ENCODE measurements at regions not wholly inside any gene's neighbourhood (a gene's known extent, or its start where the extent isn't known, plus 50 kb on each side); places are given as distances from the start of the nearest gene placed in this dataset.

- no peaks in the 10 kb centered on the region for H3K79me2 ChIP-seq (ENCODE audit: insufficient read depth, low read length)
- H3K4me2 ChIP-seq (replicated peaks; ENCODE audit: extremely low read depth, low read length, poor library complexity, severe bottlenecking), result no peak overlapping the region
- H3K9me3 Mint-ChIP-seq, result no peaks in the 10 kb centered on the region
- no peaks in the 10 kb centered on the region for H3K36me3 ChIP-seq (replicated peaks in 1 of 2; ENCODE audit: control insufficient read depth in 1 of 2, insufficient read depth in 2 of 2, low read length in 2 of 2)
- no peak overlapping the region for H3K27ac ChIP-seq (ENCODE audit: low read depth in 1 of 2, low read length in 2 of 2)
- H3K9ac ChIP-seq (ENCODE audit: insufficient read depth, low read length, poor library complexity, severe bottlenecking), result no peak overlapping the region
- no peak for TF ChIP-seq CTCF (IDR thresholded peaks at IDR 0.05)
- intact Hi-C loops (cut with micrococcal nuclease), result no loop called here
- no peaks in the 10 kb centered on the region for H3K27me3 ChIP-seq (ENCODE audit: control insufficient read depth in 2 of 2, insufficient read depth in 2 of 2, low read length in 2 of 2)
- 100% methylated on average over 1 of the region's 2 CpGs for WGBS (ENCODE audit: insufficient coverage)
- peaks cover 8% of the 10 kb centered on the region for H3K4me1 Mint-ChIP-seq
- H3K4me3 ChIP-seq (replicated peaks in 1 of 3; ENCODE audit: low read depth in 2 of 3, low read length in 3 of 3), result no peak overlapping the region
- no peak overlapping the region for H2AFZ ChIP-seq (ENCODE audit: insufficient read depth, low read depth, low read length, poor library complexity, severe bottlenecking)
- H3K4me1 ChIP-seq (ENCODE audit: control insufficient read depth in 1 of 2, insufficient read depth in 2 of 2, low read length in 2 of 2), result no peaks in the 10 kb centered on the region
- H3K4me3 Mint-ChIP-seq, result no peak overlapping the region
- H4K20me1 ChIP-seq (ENCODE audit: insufficient read depth, low read length), result no peaks in the 10 kb centered on the region
- peaks cover 0 to 3% (median 2%) of the 10 kb centered on the region in 3 donors for H3K27me3 Mint-ChIP-seq (ENCODE audit: low read depth in 3 of 3)
- DNase-seq, result no peak
- no peaks in the 10 kb centered on the region for H3K9me3 ChIP-seq (replicated peaks in 1 of 2; ENCODE audit: control insufficient read depth in 1 of 2, insufficient read depth in 1 of 2, low read length in 2 of 2)
- H3K36me3 Mint-ChIP-seq, result no peaks in the 10 kb centered on the region
- no peak overlapping the region for H3K27ac Mint-ChIP-seq
Measured at GRCh38 chr10:29765330-29765729, 130.6 kb upstream of the SVIL start.

GRCh38 chr10:29763396-29763795, 128.6 kb upstream of the SVIL start:
- 100% methylated on average over 2 of the region's 4 CpGs for WGBS (ENCODE audit: insufficient coverage)
- peak overlapping the region in 1 of 7 donors; percentile 25 for H3K27ac Mint-ChIP-seq
- no peak overlapping the region for H3K4me3 Mint-ChIP-seq

More at GRCh38 chr10:29763396-29763795, 128.6 kb upstream of the SVIL start:
- no peaks in the 10 kb centered on the region for H3K9me3 Mint-ChIP-seq
- H3K36me3 Mint-ChIP-seq, result no peaks in the 10 kb centered on the region
- Histone ChIP-seq H4K20me1 (ENCODE audit: insufficient read depth, low read length) (no peaks in the 10 kb centered on the region), H3K9me3 (replicated peaks in 1 of 2; ENCODE audit: control insufficient read depth in 1 of 2, insufficient read depth in 1 of 2, low read length in 2 of 2) (no peaks in the 10 kb centered on the region), H3K9ac (ENCODE audit: insufficient read depth, low read length, poor library complexity, severe bottlenecking) (no peak overlapping the region), H3K79me2 (ENCODE audit: insufficient read depth, low read length) (no peaks in the 10 kb centered on the region), H3K36me3 (replicated peaks in 1 of 2; ENCODE audit: control insufficient read depth in 1 of 2, insufficient read depth in 2 of 2, low read length in 2 of 2) (no peaks in the 10 kb centered on the region), H3K4me2 (replicated peaks; ENCODE audit: extremely low read depth, low read length, poor library complexity, severe bottlenecking) (no peak overlapping the region), H2AFZ (ENCODE audit: insufficient read depth, low read depth, low read length, poor library complexity, severe bottlenecking) (no peak overlapping the region), H3K27me3 (ENCODE audit: control insufficient read depth in 2 of 2, insufficient read depth in 2 of 2, low read length in 2 of 2) (no peaks in the 10 kb centered on the region), H3K27ac (ENCODE audit: low read depth in 1 of 2, low read length in 2 of 2) (no peak overlapping the region), H3K4me1 (ENCODE audit: control insufficient read depth in 1 of 2, insufficient read depth in 2 of 2, low read length in 2 of 2) (no peaks in the 10 kb centered on the region), H3K4me3 (replicated peaks in 1 of 3; ENCODE audit: low read depth in 2 of 3, low read length in 3 of 3) (no peak overlapping the region)
- no peak for DNase-seq
- peaks cover under 1 to 2% (median 1%) of the 10 kb centered on the region in 3 donors for H3K27me3 Mint-ChIP-seq (ENCODE audit: low read depth in 3 of 3)
- intact Hi-C loops (cut with micrococcal nuclease), result no loop called here
- TF ChIP-seq CTCF (IDR thresholded peaks at IDR 0.05), result no peak
- H3K4me1 Mint-ChIP-seq, result peaks cover 9% of the 10 kb centered on the region

All from CD14-positive monocyte (primary cell).